Activated CD4-positive, alpha-beta T cell treated with anti-CD3 and anti-CD28 coated beads, Interleukin-2, amount 10 ng/mL, durations not matched to agents 24 days and 14 days (primary cell): ENCODE measurements at regions not wholly inside any gene's neighbourhood (a gene's known extent, or its start where the extent isn't known, plus 50 kb on each side); places are given as distances from the start of the nearest gene placed in this dataset.
A peak's percentile ranks its signal among the peaks of the same experiment; 100 is the strongest.
"Not testable (repeated sequence)": the region's sequence is repeated elsewhere in the genome, so short reads cannot be mapped to it uniquely, and the experiment has no call there.

Source experiments
- DNase-seq: peaks from one replicate; pipeline ENCODE4 v3.0.0; 2022
- H3K27ac Mint-ChIP-seq: one replicate; pipeline ENCODE4 v1.8.0; 2022; ENCODE audit warnings: mild to moderate bottlenecking, mixed read lengths
- H3K27me3 Mint-ChIP-seq: one replicate; pipeline ENCODE4 v1.8.0; 2022; ENCODE audit warnings: mixed read lengths
- H3K36me3 Mint-ChIP-seq: one replicate; pipeline ENCODE4 v1.8.0; 2022; ENCODE audit warnings: low read depth, mild to moderate bottlenecking, mixed read lengths
- H3K4me1 Mint-ChIP-seq: one replicate; pipeline ENCODE4 v1.8.0; 2021; ENCODE audit warnings: mixed read lengths
- H3K4me3 Mint-ChIP-seq: one replicate; pipeline ENCODE4 v1.8.0; 2022; ENCODE audit warnings: mild to moderate bottlenecking, moderate library complexity, mixed read lengths
- H3K9me3 Mint-ChIP-seq: one replicate; pipeline ENCODE4 v1.8.0; 2021; ENCODE audit warnings: mixed read lengths
- intact Hi-C: fragments of 100-400 bp; cut with micrococcal nuclease; formaldehyde crosslinking; loops from one replicate; pipeline ENCODE4 v1.15.1; 2023

DNA sequence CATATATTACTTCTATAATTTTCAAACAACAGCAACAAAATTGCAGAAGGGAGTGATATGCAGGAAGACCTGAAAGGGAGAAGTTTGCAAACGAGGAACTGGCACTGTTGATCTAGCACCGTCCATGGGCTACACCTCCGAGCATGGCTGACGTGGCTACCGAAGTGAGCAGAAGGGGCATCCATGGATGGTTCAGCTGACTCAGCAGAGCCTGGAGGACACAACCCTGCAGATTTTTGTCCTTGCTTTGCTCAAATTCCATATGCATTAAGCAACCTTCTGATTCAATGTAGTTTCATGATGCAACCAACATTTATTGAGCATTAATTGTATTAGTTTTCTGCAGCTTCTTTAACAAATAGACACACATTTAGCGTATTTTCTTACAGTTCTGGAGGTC, 191.2 kb downstream of the C1orf94 start:
- Mint-ChIP-seq H3K4me1 (no peaks in the 10 kb centered on the region), H3K27me3 (peaks cover 6% of the 10 kb centered on the region), H3K36me3 (no peaks in the 10 kb centered on the region), H3K4me3 (no peak overlapping the region), H3K27ac (no peak overlapping the region), H3K9me3 (no peaks in the 10 kb centered on the region)
- peak; percentile 43 for DNase-seq
- intact Hi-C loops: no loop called here

DNA sequence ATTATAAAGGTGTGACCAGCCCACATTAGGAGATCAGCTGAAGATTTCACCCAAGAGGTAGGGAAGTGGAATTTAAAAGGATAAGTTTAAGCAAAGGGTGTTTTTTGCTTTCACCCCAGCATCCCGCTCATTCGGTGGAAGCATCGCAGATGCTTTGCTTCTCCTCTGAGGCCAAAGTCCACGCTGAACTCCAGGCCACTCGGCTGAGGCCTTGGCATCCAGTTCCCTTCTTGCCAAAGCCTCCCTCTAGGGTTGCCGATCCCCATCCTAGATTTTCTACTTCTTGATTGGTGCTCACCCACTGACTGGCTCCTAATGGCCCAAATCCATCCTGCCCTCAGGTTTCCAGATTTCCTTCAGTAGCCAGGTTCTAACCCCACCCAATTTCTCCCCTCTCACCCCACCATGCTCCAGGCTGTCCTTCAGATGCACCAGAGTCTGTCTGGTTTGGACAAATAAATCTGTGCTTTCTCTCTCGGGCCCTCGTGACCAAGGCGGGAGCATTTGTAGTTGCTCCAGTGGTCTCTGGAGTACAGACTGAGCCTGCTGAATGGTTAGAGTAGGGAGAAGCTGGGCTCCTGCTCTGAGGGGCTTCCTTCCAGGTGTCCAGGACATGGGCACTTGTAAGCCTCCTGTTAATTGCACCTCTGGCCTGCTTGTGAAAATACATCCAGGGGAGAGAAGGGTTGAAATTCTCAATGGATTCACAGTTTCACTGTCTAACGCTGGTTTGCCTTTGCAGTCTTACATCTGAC, 193.2 kb downstream of the C1orf94 start:
- intact Hi-C loops: no loop called here
- no peaks in the 10 kb centered on the region for H3K36me3 Mint-ChIP-seq
- H3K27me3 Mint-ChIP-seq: peaks cover 10% of the 10 kb centered on the region
- H3K4me1 Mint-ChIP-seq: no peaks in the 10 kb centered on the region
- no peak overlapping the region for H3K27ac Mint-ChIP-seq
- no peak overlapping the region for H3K4me3 Mint-ChIP-seq
- DNase-seq: peak; percentile 31
- H3K9me3 Mint-ChIP-seq: no peaks in the 10 kb centered on the region

DNA sequence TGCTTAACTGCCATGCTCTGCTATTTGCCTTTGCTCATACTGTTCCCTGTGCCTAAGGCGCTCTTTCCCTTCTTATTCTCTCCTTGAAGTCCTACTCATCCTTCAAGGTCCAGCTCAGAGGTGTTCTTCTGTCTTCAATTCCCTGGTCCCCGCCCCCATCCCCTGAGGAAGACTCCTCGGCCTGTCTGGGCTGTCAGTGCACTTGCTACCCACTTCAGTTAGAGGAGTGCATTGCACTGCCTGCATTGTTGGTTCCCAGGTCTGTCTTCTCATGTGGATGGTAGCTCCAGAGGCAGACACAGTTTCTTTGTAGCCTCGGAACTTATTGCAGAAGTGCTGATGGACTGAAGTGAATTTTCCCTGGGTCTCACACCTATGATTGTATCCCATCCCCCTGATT, 194.0 kb downstream of the C1orf94 start:
- Mint-ChIP-seq H3K36me3 (no peaks in the 10 kb centered on the region), H3K4me1 (no peaks in the 10 kb centered on the region), H3K27me3 (peaks cover 10% of the 10 kb centered on the region), H3K4me3 (no peak overlapping the region), H3K9me3 (no peaks in the 10 kb centered on the region), H3K27ac (no peak overlapping the region)
- DNase-seq: peak; percentile 43
- intact Hi-C loops: no loop called here

DNA sequence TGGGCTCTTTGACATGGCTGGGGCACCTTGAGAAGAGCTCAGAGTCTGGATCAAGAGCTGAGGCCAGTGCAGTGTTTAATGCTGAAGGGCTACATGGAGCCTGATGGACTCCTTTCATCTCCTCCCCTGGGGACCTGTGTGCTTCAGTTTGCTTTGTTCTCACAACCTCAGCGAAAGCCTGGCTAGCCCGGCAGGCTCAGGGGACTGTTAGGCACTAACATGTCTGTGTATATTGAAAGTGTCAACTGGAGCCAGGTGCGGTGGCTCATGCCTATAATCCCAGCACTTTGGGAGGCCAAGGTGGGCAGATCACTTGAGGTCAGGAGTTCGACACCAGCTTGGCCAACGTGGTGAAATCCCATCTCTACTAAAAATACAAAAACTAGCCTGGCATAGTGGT, 194.5 kb downstream of the C1orf94 start:
- H3K4me1 Mint-ChIP-seq, intact Hi-C loops, H3K4me3 Mint-ChIP-seq, H3K9me3 Mint-ChIP-seq, H3K27ac Mint-ChIP-seq, H3K36me3 Mint-ChIP-seq: not testable (repeated sequence)
- DNase-seq: peak; percentile 28
- H3K27me3 Mint-ChIP-seq: peaks cover 14% of the 10 kb centered on the region

DNA sequence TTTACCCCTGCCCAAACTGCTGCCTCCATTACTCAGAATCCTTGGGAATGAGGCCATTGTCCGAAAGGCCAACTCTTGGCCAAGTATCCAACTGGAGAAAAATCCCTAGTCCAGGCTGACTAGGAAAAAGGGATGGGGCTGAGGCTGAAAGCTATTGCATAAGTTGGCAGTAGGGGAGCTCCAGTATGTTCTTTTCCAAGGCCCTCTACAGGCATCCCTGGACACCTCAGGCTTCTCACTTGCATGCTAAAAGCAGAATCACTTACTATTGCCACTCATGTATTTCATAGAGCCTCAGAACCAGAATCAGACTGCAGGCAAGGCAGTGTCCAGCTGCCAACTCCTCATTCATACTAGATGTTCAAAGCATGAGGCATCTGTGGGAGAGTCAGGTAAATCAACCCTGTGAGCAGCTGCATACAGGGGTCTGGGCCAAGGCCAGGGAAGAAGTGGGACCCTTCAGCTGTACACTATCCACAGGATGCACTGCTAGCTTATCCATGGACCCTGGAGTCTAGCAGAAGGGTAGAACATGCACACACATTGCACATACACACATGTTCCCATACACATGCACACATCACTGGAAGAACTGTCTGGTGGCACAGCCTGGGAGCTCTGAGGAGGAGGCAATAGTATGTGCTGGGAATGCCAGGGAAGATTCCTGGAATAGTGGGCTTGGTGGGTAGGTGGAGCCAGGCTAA, 195.3 kb downstream of the C1orf94 start:
- peak; percentile 25 for DNase-seq
- intact Hi-C loops: no loop called here
- no peaks in the 10 kb centered on the region for H3K9me3 Mint-ChIP-seq
- no peaks in the 10 kb centered on the region for H3K36me3 Mint-ChIP-seq
- no peak overlapping the region for H3K4me3 Mint-ChIP-seq
- no peaks in the 10 kb centered on the region for H3K4me1 Mint-ChIP-seq
- no peak overlapping the region for H3K27ac Mint-ChIP-seq
- H3K27me3 Mint-ChIP-seq: peaks cover 20% of the 10 kb centered on the region

DNA sequence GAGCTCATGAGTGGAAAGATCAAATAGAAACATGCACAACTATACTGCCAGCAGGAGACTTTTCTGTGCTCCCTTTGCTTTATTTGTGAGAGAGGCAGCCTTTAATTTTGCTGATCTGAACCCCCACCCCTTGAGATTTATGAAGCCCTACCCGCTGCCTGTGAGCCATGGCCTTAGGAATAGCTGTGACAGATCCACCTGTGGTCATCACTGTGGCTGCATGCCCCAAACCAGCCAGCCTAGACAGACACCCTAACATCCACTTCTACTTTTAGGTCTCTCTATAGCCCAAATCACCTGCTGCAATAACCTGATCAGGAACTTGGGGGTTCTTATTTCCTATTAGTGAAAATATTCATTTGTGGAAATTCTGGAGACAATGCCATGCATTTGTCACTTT, 196.2 kb downstream of the C1orf94 start:
- Mint-ChIP-seq H3K9me3 (no peaks in the 10 kb centered on the region), H3K27ac (no peak overlapping the region), H3K4me1 (no peaks in the 10 kb centered on the region), H3K27me3 (peaks cover 24% of the 10 kb centered on the region), H3K4me3 (no peak overlapping the region), H3K36me3 (no peaks in the 10 kb centered on the region)
- no peak for DNase-seq
- intact Hi-C loops: no loop called here

DNA sequence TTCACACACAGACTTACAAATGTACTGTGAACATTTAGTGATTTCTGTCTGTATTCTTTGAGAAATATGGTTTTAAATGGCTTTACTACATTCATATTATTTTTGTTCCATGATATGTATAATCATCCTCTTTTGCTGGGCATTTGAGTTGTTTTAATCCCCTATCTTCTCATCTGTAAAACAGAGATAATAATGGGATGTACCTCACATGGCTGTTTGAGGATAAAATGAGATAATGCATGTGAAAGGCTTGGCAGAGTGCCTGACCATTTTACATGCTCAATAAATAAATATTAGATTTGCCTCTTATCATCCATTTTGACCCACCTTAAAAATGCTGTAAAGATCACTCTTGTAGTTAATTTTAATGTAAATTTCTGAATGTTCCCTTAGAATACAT, 197.2 kb downstream of the C1orf94 start:
- Mint-ChIP-seq H3K9me3 (no peaks in the 10 kb centered on the region), H3K27ac (no peak overlapping the region), H3K27me3 (peaks cover 21% of the 10 kb centered on the region), H3K4me1 (no peaks in the 10 kb centered on the region), H3K4me3 (no peak overlapping the region), H3K36me3 (no peaks in the 10 kb centered on the region)
- intact Hi-C loops: no loop called here
- no peak for DNase-seq

DNA sequence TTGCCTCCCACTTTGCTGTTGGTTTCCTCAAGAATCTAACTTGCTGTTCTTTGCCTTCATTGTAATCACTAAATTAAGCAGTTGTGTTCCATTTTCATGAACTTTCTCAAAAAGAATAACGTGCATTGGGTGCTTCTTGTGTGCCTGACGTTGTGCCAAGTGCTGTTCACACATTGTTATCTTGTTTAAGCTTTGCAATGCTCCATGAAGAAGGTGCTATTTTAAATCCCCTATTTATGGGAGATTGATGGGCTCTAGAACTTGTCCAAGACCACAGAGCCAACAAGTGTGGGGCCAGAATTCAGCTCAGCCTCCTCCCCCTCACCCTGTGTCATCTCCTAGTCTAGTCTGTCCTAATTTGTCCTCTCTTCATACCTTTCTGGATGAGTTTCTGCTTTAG, 199.8 kb downstream of the C1orf94 start:
- no peaks in the 10 kb centered on the region for H3K4me1 Mint-ChIP-seq
- no peaks in the 10 kb centered on the region for H3K9me3 Mint-ChIP-seq
- intact Hi-C loops: no loop called here
- no peak overlapping the region for H3K27ac Mint-ChIP-seq
- no peaks in the 10 kb centered on the region for H3K36me3 Mint-ChIP-seq
- no peak overlapping the region for H3K4me3 Mint-ChIP-seq
- DNase-seq: no peak
- H3K27me3 Mint-ChIP-seq: peaks cover 21% of the 10 kb centered on the region

DNA sequence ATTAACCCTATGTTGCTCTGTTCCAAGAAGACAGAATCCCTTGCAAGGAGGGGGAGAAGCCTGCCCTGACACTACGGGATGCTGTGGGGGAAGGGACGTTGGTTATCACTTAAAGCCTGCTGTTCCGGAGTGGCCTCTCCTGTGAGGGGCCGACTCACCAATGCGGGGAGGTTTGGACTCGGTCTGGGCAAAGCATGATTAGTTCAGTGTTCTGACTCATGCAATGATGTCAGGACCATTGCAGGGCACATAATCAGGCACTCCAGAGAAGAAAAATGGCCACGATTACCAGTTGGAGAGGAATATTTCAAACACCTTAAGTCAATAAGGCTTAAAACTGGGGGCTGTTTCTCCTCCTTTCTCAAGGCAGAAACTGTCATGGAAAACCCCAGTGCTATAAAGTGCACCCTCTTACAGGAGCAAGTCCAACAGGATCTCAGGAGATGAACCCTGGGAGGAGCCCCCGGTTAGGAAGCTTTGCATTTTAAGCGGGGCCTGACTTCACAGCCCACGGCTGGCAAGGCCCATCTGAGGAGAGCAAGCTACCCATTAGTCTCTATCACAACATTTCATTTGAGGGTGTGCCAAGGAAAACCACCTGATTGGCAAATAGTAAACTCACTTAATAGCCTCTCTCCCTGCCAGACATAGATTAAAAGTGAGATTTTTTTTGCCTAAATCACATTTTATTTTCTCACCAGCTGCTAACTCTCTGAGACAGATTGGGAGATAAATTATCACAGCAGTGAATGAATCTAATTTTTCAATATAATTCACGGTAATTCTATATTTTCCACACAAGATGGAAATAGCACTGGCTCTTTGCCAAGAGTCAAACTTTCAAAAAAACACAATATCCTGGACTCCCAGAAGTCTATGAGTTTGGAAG, 202.5 kb downstream of the C1orf94 start:
- intact Hi-C loops: no loop called here
- Mint-ChIP-seq H3K36me3 (no peaks in the 10 kb centered on the region), H3K9me3 (no peaks in the 10 kb centered on the region), H3K4me3 (no peak overlapping the region), H3K27ac (no peak overlapping the region), H3K27me3 (peaks cover 19% of the 10 kb centered on the region), H3K4me1 (no peaks in the 10 kb centered on the region)
- DNase-seq: peak; percentile 40

DNA sequence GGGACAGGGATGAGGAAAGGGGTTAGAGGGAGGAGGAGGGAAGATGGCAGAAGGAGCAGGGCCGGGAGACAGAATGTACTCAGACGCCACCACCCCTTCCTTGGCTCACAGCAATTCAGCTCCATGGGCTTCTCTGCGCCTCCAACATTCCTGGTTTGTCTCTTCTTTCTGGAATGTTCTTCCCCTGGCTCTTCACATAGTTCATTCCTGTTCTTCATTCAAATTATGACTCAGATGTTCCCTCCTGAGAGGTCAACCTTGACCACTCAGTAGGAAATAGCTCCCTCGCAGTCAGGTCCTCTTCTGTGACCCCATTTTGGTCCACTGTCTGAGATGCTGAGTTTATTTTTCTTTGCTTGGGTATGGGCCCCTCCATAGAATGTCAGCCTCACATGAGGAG, 203.2 kb downstream of the C1orf94 start:
- Mint-ChIP-seq H3K36me3 (no peaks in the 10 kb centered on the region), H3K9me3 (no peaks in the 10 kb centered on the region), H3K4me3 (no peak overlapping the region), H3K4me1 (no peaks in the 10 kb centered on the region), H3K27ac (no peak overlapping the region), H3K27me3 (peaks cover 15% of the 10 kb centered on the region)
- intact Hi-C loops: no loop called here
- no peak for DNase-seq

DNA sequence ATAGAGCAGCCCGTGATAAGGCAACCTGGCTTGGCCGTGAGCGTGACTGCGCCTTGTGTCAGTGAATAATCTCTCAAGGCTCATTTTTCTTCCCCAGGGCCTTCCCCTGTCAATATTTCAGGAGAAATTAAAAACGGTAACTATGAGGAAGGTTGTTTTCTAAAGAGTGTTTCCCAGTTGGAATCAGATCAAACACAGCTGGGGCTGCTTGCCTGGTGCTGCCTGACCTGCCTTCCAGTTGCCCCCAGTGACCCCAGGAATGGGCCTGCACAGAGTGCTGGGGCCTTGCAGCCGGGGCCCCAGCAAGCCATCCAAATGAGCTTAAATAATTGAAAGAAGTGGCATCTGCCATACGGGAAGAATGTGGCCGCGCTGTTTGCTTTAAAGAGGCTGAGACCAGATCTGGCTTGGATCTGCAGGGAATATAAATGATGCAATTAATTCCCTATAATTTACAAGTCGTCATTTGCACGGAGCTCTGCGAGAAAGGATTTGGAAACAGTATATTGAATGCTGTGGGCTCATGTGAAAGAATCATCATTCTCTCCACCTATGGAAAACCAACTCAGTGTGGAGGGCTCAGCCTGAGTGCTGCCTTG, 203.9 kb downstream of the C1orf94 start:
- Mint-ChIP-seq H3K27ac (no peak overlapping the region), H3K4me1 (no peaks in the 10 kb centered on the region), H3K36me3 (no peaks in the 10 kb centered on the region), H3K9me3 (no peaks in the 10 kb centered on the region), H3K4me3 (no peak overlapping the region), H3K27me3 (peaks cover 15% of the 10 kb centered on the region)
- intact Hi-C loops: no loop called here
- DNase-seq: peak; percentile 30

DNA sequence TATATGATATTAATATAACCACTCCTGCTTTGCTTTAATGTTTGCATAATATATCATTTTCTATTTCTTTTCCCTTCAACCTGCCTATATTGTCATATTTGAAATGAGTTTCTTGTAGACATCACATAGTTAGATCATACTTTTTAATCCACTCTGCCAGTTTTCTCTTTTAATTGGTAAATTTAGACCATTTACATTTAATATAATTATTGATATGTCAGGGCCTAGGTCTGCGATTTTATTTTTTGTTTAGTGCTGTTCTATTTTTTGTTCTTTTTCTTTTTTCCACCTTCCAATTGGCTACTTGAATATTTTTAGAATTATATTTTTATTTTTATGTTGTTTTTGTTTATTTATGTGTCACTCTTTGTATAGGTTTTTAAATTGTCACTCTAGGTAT, 213.3 kb downstream of the C1orf94 start:
- no peaks in the 10 kb centered on the region for H3K36me3 Mint-ChIP-seq
- H3K4me1 Mint-ChIP-seq: no peaks in the 10 kb centered on the region

DNA sequence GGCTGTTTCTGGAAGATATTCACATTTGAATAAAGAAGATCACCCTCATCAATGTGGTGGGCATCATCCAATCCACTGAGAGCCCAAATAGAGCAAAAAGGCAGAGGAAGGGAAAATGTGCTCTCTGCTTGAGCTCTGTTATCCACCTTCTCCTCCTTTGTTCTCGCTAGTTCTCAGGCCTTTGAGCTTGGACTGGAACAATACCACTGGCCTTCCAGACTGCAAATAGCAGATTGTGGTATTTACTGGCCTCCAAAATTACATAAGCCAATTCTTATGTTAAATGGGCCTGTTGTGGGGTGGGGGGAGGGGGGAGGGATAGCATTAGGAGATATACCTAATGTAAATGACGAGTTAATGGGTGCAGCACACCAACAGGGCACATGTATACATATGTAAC, 219.3 kb downstream of the C1orf94 start:
- H3K36me3 Mint-ChIP-seq: no peaks in the 10 kb centered on the region
- peak; percentile 19 for DNase-seq
- intact Hi-C loops: no loop called here
- no peaks in the 10 kb centered on the region for H3K9me3 Mint-ChIP-seq
- H3K4me1 Mint-ChIP-seq: no peaks in the 10 kb centered on the region
- no peak overlapping the region for H3K4me3 Mint-ChIP-seq
- peaks cover 3% of the 10 kb centered on the region for H3K27me3 Mint-ChIP-seq
- H3K27ac Mint-ChIP-seq: no peak overlapping the region

More for the DNA sequence above, 213.3 kb downstream of the C1orf94 start:
- DNase-seq: no peak
- Mint-ChIP-seq H3K9me3 (no peaks in the 10 kb centered on the region), H3K4me3 (no peak overlapping the region), H3K27ac (no peak overlapping the region), H3K27me3 (peaks cover 5% of the 10 kb centered on the region)
- intact Hi-C loops: no loop called here
